Endothelial cell of umbilical vein (primary cell): ENCODE measurements at regions not wholly inside any gene's neighbourhood (a gene's known extent, or its start where the extent isn't known, plus 50 kb on each side); places are given as distances from the start of the nearest gene placed in this dataset.

Experiments used
- CTCF ChIP-seq, 2 donors: IDR thresholded peaks; 1 replicate in 1 of 2; 2 replicates in 1 of 2; pipeline ENCODE4 v1.5.1; 2011; ENCODE audit warnings: low read length in 2 of 2, mild to moderate bottlenecking in 2 of 2, moderate library complexity in 2 of 2, control low read depth in 1 of 2, inconsistent platforms in 1 of 2, low read depth in 1 of 2; ENCODE audit not compliant: insufficient read depth in 1 of 2; ENCODE audit errors: extremely low read depth in 1 of 2
- EZH2 ChIP-seq: IDR thresholded peaks from 2 replicates; pipeline ENCODE4 v1.6.1; 2012; ENCODE audit warnings: borderline replicate concordance, low read depth, mild to moderate bottlenecking, moderate library complexity, low read length, inconsistent platforms; ENCODE audit not compliant: severe bottlenecking
- POLR2A ChIP-seq: IDR thresholded peaks from 2 replicates; pipeline ENCODE4 v1.6.1; 2012; ENCODE audit warnings: low read depth, mild to moderate bottlenecking, control low read depth, low read length

DNA sequence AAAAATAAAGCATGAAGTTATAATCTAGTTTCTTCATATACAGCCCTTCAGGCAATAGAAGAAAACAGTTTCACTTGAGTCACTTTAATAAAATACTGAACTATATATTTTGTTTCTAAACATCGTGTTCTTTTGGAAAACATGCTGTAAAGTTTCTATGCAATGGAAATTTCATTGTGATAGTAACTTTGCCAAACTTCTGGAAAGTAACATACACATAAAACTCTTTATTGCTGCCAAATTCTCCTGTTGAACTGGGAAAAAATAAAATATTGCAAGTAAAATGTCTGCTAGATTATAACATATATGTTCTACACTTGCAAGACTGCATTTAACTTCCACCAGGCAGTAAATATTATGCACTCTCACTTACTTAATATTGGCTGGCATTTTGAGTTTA, 635.4 kb downstream of the SPRY1 start:
- TF ChIP-seq CTCF (IDR thresholded peaks at IDR 0.05; ENCODE audit: extremely low read depth in 1 of 2, insufficient read depth in 1 of 2, low read depth in 1 of 2, low read length in 2 of 2) (no peak), POLR2A (no peak), EZH2 (no peak)
